ENCODE measurements at regions not wholly inside any gene's neighbourhood (a gene's known extent, or its start where the extent isn't known, plus 50 kb on each side); places are given as distances from the start of the nearest gene placed in this dataset.

DNA sequence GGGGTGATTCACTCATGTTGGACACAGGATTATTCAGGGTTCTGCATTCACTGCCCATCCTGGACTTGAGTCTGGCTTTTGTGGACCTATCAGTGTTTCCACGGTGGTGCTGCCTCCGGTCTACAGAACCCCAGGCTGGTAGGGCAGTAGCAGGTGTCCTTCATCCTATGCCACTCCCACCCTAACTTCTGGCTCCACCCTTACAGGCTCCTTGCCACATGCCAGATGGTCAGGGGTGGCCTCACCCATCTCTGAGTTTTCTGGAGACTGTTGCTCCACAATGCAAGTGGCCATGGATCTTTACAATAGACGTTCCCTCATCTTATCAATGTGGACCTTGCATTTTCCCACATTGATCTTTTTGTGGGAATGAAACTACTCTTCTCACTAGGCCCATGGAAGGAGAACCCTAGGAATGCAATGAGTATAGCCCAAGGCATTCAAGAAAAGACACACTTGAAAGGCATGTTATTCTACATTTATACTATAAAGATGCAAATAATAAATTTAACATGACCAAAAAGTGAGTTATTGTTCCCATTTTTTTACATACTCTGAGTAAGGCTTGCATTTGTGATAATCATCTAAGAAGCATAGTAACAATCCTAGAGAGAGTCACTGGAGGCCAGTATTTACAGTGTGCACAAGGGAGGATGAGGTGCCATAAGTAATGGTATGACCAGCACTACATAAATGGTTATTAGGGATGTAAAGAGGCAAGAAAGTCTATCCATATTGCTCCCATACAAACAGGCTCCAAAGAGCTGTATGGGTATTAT, 57.4 kb upstream of the ADO start:
- DNase-seq (ENCODE audit: low read depth): no peak

GRCh38 chr10:62748386-62748785, 56.1 kb upstream of the ADO start:
- no peak for DNase-seq (ENCODE audit: low read depth)

DNA sequence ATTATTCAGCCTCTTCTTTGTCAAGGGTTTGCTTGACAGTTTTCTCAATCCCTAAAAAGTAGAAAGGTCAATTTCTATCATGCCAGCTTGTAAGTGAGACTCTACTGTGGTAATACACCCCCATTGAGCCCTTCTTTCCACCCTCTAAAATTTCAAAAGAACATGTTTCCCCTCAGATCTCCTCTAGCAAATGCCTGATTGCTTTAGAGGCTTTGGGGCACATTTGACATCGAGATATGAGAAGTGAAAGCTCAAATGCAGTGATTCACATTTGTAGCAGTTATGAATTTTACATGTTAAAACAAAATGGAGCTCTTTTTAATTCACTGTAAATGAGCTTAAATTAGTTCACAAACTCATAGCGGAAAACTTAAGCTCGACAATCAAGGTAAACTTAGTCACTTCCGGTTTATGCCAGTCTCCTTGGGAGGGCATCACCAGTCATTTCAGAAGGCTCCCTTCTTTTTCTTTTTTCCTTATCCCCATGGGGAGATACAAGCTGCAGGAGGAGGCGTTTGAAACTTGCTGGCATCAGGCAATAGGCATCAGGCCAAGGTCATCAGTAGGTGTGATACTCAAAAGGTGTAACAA, 55.3 kb upstream of the ADO start:
- no peak for DNase-seq (ENCODE audit: low read depth)
